Spleen (tissue), 11 donors: ENCODE measurements at regions not wholly inside any gene's neighbourhood (a gene's known extent, or its start where the extent isn't known, plus 50 kb on each side); places are given as distances from the start of the nearest gene placed in this dataset.

Experiments used
- DNase-seq: peaks from one replicate; pipeline ENCODE4 v3.0.0-alpha.2; 2020
- H3K27ac ChIP-seq, 8 donors: fragments of 200-600 bp; sonication (generic) in 7 of 8; 1 replicate in 4 of 8; 2 replicates in 4 of 8; pipeline versions ENCODE4 v1.5.0 to v1.8.0; 2016 to 2021; ENCODE audit warnings: inconsistent platforms in 4 of 8, mild to moderate bottlenecking in 4 of 8, moderate library complexity in 1 of 8
- H3K27me3 ChIP-seq, 7 donors: fragments of 200-600 bp; sonication (generic) in 6 of 7; replicated peaks in 1 of 7; 1 replicate in 4 of 7; 2 replicates in 3 of 7; pipeline versions ENCODE4 v1.5.0 to v1.8.0; 2016 to 2021; ENCODE audit warnings: inconsistent platforms in 3 of 7, mild to moderate bottlenecking in 1 of 7
- H3K36me3 ChIP-seq, 6 donors: fragments of 200-600 bp; sonication (generic) in 5 of 6; 1 replicate in 4 of 6; 2 replicates in 2 of 6; pipeline versions ENCODE4 v1.5.0 to v1.8.0; 2016 to 2021; ENCODE audit warnings: inconsistent platforms in 2 of 6
- H3K4me1 ChIP-seq, 6 donors: fragments of 200-600 bp; sonication (generic) in 5 of 6; 1 replicate in 3 of 6; 2 replicates in 3 of 6; pipeline versions ENCODE4 v1.5.0 to v1.8.0; 2016 to 2021; ENCODE audit warnings: inconsistent platforms in 3 of 6
- H3K4me3 ChIP-seq, 8 donors: fragments of 200-600 bp; sonication (generic) in 7 of 8; 1 replicate in 4 of 8; 2 replicates in 4 of 8; pipeline versions ENCODE4 v1.5.0 to v1.8.0; 2016 to 2021; ENCODE audit warnings: inconsistent platforms in 4 of 8, mild to moderate bottlenecking in 4 of 8, moderate library complexity in 2 of 8
- H3K9me3 ChIP-seq, 8 donors: fragments of 200-600 bp; sonication (generic) in 7 of 8; 1 replicate in 4 of 8; 2 replicates in 4 of 8; pipeline versions ENCODE4 v1.5.0 to v1.8.0; 2016 to 2021; ENCODE audit warnings: inconsistent platforms in 4 of 8
- CTCF ChIP-seq, 11 experiments: fragments of 200-600 bp in 7 of 11; fragments of 450-650 bp in 4 of 11; sonication (generic) in 4 of 11; IDR thresholded peaks in 8 of 11; conservative IDR thresholded peaks in 3 of 11; 1 replicate in 7 of 11; 2 replicates in 4 of 11; pipeline versions ENCODE4 v1.4.0 to v1.8.0; 2016 to 2021; ENCODE audit warnings: antibody characterized with exemption in 11 of 11, inconsistent platforms in 4 of 11, mild to moderate bottlenecking in 1 of 11
- POLR2A ChIP-seq, 3 donors: fragments of 450-650 bp; IDR thresholded peaks; one replicate each; pipeline ENCODE4 v1.5.1; 2017; ENCODE audit warnings: antibody characterized with exemption in 3 of 3, mild to moderate bottlenecking in 1 of 3
- POLR2AphosphoS5 ChIP-seq, 3 donors: sonication (generic); formaldehyde crosslinking; IDR thresholded peaks; one replicate each; pipeline ENCODE4 v1.5.1; 2017; ENCODE audit warnings: antibody characterized with exemption in 3 of 3
- WGBS, 5 donors: extraction: QIAGEN DNeasy Blood & Tissue Kit in 3 of 5; methylation state at CpG; one replicate each; pipeline versions ENCODE4 v1.1.5 to v1.1.7; 2013 to 2018; 5-methylcytosine and 5-hydroxymethylcytosine counted together
- intact Hi-C: fragments of 100-400 bp; cut with DNase I; formaldehyde crosslinking; loops from one replicate; pipeline ENCODE4 v1.15.0; 2023; ENCODE audit warnings: low total_unique reads
- donor health status: healthy with polysubstance abuse.
- donor health status: DM: no; HTN: no; CAD: no; lungs with moderate emphysema.
- donor health status: DM: no; HTN: no; CAD: no.
- donor health status: Bipolar disorder and iron deficiency.
- donor health status: healthy.
- donor health status: DM: no; HTN: no; CAD: no.
- donor health status: DM: yes; HTN: yes; CAD: no.

DNA sequence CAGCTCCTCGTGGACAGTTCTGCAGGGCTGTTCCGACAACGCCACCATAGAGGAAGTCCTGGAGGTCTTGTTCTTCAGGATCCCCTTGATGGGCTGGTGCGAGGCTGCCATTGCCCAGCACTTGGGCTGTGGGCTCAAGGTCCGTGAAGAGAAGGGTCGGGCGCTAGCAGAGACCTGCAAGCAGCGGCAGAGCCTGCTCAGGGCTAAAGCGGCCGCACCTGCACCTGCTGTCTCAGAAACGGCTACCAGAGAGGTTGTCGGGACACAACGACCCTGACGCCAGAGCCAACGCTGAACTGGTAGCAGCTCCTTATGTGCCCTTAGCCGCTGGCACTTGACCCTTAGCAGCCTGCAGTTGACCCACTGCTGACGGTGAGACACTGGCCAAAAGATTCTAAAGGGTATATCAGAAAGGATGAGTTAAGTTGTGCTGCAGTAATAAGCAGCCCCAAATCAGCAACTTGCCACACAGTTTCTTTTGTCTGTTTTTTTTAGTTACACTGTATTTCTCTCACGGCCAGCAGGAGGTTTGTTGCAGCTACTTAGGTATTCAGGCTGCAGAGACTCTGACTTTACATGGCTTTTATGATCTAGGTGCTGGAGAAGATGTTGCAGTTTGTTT is 55.5 kb upstream of the ST6GAL2 start:
- no peaks in the 10 kb centered on the region for H3K27me3 ChIP-seq
- no peak overlapping the region for H3K4me3 ChIP-seq
- TF ChIP-seq POLR2AphosphoS5 (IDR thresholded peaks at IDR 0.05) (no peak), POLR2A (IDR thresholded peaks at IDR 0.05) (no peak), CTCF (IDR thresholded peaks at IDR 0.05 in 8 of 11, conservative IDR thresholded peaks at IDR 0.05 in 3 of 11) (no peak)
- no peak for DNase-seq
- no peaks in the 10 kb centered on the region for H3K4me1 ChIP-seq
- intact Hi-C loops = no loop called here
- peaks cover 0 to 11% (median 6%) of the 10 kb centered on the region in 8 donors for H3K9me3 ChIP-seq
- no peak overlapping the region for H3K27ac ChIP-seq
- WGBS, 5 donors = 78 to 94% (median 86%) methylated on average over 12 to 18 of the region's 18 CpGs
- H3K36me3 ChIP-seq = no peaks in the 10 kb centered on the region

GRCh38 chr2:106943468-106944200 is 57.7 kb upstream of the ST6GAL2 start:
- 52 to 84% (median 57%) methylated on average over 3 of the region's 3 CpGs for WGBS, 5 donors
- no peak for TF ChIP-seq POLR2AphosphoS5 (IDR thresholded peaks at IDR 0.05)
- TF ChIP-seq CTCF (IDR thresholded peaks at IDR 0.05 in 8 of 11, conservative IDR thresholded peaks at IDR 0.05 in 3 of 11) = no peak
- TF ChIP-seq POLR2A (IDR thresholded peaks at IDR 0.05) = no peak

GRCh38 chr2:106944215-106944614 is 58.2 kb upstream of the ST6GAL2 start:
- intact Hi-C loops = no loop called here
- WGBS, 5 donors = 75 to 87% (median 79%) methylated on average over 5 of the region's 5 CpGs

More at GRCh38 chr2:106943468-106944200, 57.7 kb upstream of the ST6GAL2 start:
- Histone ChIP-seq H3K36me3 (no peaks in the 10 kb centered on the region), H3K9me3 (peaks cover 0 to 22% (median 6%) of the 10 kb centered on the region in 8 donors), H3K27ac (no peak overlapping the region), H3K27me3 (no peaks in the 10 kb centered on the region), H3K4me1 (no peaks in the 10 kb centered on the region), H3K4me3 (no peak overlapping the region)
- no peak for DNase-seq
- intact Hi-C loops = no loop called here

More at GRCh38 chr2:106944215-106944614, 58.2 kb upstream of the ST6GAL2 start:
- no peak for DNase-seq
- peaks cover 0 to 22% (median 6%) of the 10 kb centered on the region in 8 donors for H3K9me3 ChIP-seq
- no peaks in the 10 kb centered on the region for H3K27me3 ChIP-seq
- no peaks in the 10 kb centered on the region for H3K36me3 ChIP-seq
- TF ChIP-seq POLR2AphosphoS5 (IDR thresholded peaks at IDR 0.05) = no peak
- no peak for TF ChIP-seq POLR2A (IDR thresholded peaks at IDR 0.05)
- no peak for TF ChIP-seq CTCF (IDR thresholded peaks at IDR 0.05 in 8 of 11, conservative IDR thresholded peaks at IDR 0.05 in 3 of 11)
- no peaks in the 10 kb centered on the region for H3K4me1 ChIP-seq
- no peak overlapping the region for H3K4me3 ChIP-seq
- no peak overlapping the region for H3K27ac ChIP-seq
